NCI-H2107 treated with DMSO at 0.1 percent for 48 hours (cell line): ENCODE measurements at regions not wholly inside any gene's neighbourhood (a gene's known extent, or its start where the extent isn't known, plus 50 kb on each side); places are given as distances from the start of the nearest gene placed in this dataset.

Experiments
- DNase-seq: peaks from one replicate; lab custom pipeline; 2025; ENCODE audit not compliant: unreplicated experiment; lab: John Stamatoyannopoulos, UW

DNA sequence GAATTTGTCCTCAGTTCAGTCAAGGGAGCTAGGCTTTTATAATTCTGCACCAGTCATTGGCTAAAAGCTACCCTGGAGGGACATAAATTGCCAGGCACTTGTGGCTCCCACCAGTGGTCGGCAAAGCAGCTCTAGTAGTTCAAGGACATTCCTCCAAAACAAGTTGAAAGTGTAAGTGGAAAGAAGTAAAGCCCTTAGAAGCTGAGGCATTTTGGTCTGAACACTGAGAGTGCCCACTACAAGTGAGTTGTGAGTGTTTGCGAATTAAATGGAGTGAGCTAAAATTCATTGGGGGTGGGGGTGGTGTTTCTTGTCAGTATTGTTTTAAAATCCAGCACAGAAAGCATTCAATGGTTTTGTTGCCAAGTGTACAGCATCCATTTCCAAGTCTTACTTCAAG is 879.9 kb upstream of the CDH2 start:
- DNase-seq: no peak

DNA sequence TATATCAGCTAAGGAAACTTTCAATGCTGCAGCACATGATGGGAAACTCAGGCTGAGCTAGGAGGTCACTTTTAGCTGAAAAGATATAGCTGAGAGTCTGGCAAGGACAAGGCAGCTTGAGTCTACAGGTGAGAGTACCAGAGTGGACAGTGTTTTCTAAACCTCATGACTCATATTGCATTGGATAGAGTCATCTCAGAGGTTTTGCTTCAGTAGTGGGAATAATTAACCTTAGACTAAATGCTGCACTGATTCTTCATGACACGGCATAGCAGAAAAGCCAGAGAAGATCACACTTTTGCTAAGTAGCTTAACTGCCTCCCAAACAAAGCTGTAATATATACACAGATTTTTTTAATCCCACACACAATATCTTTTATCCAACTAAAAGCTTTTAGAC is 865.0 kb upstream of the CDH2 start:
- no peak for DNase-seq

DNA sequence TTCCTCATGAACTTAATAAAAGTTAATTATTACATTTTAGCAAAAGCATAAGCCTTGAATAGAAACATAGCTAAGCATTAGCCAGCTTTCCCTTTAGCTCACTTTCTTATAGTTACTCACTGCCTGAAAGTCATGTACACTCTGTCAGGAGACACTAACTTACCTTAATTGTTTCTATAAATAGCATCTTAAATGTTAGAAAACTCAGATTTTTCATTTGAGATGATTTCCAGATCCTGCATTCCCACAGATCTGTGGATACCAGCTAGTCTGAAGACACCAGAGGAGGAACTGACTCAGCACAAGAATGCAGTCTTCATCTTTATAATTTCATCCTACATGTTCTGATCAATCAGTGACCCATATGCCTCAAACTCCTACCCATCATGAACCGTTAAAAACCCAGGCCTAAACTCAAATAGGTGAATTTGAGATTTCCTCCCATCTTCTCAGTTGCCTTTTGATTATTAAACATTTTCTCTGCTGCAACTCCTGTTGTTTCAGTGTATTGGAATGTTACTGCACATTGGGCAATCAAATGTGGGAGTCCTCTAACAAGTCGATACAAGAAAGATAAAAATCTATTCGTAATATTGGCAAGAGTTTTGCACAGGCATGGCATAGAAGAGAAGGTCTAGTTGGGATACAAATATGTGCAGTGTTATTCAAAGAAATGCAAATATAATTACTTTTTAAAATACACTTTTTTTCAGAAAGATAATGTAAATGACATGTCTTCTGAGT is 857.4 kb upstream of the CDH2 start:
- no peak for DNase-seq

DNA sequence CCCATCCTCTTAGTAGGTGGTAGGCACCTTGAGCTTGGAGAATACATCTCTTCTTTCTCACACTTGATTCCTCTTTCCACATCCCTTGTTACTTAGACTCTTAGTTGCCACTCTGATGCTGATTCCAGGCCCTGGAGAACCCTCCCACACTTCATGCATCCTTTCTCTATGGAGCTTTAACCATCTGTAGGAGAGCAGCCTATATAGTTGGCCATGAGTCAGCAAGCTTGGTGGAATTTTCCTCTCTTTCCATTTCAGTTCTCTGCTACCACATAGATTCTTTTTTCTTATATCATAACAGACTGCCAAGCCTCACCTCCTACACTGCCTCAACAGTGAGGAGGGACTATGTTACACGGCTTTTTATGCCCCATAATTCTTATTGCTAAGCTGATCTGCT is 851.6 kb upstream of the CDH2 start:
- no peak for DNase-seq

DNA sequence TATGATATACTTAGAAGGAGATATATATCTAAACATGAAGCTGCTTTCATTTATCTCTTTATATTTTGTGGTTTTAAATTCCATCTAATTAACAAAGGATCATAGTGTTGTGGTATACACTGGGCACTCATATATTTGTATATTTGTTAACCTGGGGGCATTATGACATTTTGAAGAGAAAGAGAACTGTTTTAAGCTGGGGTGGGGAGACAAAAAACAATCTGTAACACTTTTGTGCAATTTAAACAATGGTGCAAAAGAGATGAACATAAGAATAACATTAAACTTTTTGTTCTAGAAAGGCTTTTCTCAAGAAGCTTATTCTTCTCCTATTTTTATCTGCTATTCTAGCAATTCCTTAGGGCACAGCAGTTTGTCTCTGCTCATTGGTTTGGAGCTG is 842.0 kb upstream of the CDH2 start:
- DNase-seq: no peak

DNA sequence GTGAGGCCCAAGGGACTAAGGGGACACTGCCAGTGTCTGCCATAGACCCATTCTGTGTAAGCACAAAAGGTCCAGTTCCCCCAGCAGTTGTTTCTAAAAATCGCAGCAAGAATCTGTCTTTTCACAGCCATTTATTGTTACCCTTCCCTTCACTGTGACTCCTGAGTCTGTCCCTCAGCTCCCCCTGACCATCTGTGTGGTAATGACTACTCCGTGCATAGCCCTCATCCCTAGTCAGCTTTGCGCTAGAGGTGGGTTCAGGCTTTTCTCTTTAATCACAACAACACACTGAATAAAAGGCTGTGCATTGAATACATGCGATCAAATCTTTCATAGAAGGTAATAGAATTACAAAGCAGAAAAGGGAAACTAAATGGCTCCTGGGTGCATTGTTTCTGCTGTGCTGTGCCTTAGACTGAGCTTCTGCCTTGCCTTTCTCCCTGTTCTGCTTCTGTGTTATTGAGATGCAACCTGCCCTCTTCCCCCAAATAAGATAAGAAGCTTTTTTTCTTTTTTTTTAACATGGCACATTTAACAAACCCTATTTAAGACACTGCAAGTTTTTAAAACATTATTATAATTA is 836.0 kb upstream of the CDH2 start:
- no peak for DNase-seq

DNA sequence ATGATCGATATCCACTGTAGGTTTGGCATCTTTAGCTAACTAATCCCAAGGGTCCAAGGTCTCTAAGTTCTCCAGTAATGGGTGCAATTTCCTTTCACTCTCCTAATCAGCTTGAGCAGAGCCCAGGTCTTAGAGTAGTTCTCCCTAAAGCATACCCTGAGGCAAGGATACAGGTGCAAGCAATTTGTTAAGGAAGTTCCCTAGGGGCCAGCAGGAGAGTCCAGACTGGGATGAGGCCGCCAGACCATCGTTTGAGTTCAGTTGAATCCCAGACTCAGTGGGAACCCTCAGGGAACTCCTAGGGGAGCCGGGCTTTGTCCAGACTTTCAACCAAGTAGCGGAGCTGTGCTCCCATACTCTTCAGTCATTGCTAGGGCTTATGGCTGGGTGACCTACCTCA is 835.4 kb upstream of the CDH2 start:
- DNase-seq: no peak

DNA sequence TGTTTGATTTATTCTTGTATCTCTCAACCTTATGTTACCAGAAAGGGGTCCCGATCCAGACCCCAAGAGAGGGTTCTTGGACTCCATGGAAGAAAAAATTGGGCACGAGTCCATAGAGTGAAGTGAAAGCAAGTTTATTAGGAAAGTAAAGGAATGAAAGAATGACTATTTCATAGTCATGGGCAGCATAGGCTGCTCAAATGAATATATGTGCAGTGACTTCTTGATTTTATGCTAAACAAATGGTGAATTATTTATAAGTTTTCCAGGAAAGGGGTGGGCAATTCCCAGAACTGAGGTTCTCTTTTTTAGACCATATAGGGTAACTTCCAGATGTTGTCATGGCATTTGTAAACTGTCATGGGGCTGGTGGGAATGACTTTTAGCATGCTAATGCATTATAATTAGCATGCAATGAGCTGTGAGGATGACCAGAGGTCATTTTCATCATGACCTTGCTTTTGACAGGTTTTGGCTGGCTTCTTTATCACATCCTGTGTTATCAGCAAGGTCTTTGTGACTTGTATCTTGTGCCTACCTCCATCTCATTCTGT is 832.4 kb upstream of the CDH2 start:
- no peak for DNase-seq

DNA sequence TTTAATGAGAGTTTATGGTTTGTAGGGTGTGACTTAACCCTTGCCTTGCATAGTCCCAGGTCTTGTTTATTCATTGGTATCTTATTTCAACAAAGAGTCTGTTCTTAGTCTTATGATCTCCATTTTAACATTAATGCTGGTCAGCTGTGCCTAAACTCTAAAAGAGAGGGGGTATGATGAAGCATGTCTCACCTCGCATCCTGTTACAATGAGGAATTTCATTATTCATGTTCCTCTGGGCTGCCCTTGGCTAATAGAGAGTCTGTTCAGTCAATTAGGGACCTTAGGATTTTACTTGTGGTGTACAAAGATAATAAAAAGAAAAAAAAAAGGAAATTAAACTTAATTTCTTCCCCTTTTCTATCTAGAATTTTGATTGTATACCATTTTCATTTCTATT is 831.9 kb upstream of the CDH2 start:
- DNase-seq: no peak

DNA sequence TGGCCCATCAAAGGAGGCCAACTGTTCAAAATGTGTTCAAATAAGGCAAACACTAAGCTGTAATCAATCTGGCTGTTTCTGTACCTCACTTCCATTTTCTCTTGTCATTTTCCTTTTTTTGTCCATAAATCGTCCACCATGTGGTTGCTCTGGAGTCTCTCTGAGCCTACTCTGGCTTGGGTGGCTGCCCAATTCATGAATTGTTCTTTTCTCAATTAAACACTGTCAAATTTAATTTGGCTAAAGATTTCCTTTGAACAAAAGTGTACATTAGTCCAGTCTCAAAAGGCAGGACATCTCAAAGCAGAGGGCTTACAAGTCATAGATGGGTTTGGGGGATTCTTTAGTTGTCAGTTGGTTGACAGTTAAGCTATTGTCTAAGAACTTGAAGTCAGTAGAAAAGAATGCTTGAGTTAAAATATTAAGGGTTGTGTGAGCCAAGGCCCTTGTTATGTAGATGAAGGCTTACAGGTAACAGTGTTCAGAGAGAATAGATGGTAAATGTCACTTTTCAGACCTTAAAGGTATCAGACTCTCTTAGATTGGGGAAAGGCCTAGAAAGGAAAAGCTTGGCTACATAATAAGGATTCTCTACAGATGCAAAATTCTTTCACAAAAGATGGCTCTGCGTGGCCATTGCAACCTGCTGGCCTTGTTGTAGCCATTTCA is 831.2 kb upstream of the CDH2 start:
- DNase-seq: no peak

DNA sequence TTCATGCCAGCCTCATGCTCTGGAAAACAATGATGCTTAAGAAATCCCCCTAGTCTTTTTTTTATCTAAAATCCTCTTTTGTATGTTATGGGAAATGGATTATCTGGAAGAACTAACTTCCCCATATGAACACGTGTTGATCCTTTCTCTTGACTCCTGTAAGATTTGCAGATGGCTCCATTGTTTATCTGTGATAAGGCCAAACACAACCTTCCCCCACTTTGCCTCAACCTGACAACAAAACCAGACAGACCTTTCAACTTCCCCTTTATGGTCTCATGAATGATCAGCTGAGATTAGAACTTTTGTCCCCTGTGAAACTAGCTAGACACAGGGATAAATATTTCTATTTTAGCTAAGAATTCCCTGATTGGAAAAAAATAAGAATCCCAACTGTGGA is 828.0 kb upstream of the CDH2 start:
- no peak for DNase-seq

DNA sequence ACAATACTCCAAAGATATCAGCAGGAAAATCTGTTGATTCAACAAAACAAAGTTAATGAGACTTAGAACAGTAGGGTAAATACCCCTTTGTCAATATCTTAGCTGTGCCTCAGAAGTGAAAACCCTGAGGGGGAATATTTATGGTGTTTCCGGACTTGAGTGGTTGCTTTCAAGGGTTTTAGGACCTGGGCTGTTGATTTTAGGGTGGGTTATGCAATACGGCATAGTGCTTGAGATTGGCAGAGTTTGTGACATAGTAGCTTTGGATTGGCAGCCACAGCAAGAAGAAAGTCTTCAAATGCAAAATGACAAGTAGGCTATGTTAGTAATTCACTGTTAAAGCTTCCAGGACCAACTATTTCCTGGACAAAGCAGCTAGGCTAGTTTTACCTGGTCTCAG is 826.3 kb upstream of the CDH2 start:
- DNase-seq: no peak

DNA sequence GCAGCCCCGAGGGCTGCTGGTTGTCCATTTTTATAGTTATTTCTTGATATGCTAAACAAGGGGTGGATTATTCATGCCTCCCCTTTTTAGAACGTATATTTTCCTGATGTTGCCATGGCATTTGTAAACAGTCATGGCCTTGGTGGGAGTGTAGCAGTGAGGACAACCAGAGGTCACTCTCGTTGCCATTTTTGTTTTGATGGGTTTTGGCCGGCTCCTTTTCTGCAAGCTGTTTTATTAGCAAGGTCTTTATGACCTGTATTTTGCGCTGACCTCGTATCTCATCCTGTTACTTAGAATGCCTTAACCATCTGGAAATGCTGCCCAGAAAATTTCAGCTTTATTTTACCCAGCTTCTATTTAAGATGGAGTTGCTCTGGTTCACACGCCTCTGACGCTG is 825.8 kb upstream of the CDH2 start:
- DNase-seq: no peak

DNA sequence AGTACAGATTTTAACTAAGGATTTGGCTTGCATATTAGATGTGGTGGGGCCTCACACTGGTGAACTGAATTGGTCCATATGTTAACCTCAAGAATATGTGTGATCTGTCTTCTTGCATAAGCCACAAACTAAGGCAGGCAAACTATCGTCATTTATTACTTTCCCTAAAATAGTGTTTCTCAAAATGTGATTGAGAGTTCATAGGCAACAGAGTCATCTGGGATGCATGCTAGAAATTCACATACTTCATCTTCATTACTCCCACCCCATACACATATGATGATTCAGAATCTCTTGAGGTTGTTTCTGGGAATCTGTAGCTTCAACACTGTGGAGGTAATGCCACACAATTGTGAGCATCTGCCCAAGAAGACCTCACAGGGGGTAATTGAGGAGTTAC is 822.8 kb upstream of the CDH2 start:
- DNase-seq: no peak

DNA sequence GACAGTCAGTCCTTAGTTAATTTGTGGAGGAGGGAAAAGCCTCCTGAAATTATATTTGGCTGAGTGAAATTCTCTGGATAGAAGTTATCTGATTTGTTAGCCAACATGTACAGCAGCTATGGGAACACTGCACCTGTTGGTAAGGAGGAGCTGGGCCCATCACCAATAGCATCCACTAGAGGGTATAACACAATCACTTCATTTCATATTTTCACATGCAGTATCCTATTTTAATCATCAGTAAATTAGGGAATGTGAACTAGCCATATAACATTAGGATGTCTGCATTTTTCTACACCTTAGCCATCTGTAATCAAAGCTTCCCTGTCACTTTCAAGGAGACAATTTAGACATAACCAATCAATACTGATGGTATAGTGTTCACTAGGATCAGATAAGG is 818.4 kb upstream of the CDH2 start:
- DNase-seq: no peak

DNA sequence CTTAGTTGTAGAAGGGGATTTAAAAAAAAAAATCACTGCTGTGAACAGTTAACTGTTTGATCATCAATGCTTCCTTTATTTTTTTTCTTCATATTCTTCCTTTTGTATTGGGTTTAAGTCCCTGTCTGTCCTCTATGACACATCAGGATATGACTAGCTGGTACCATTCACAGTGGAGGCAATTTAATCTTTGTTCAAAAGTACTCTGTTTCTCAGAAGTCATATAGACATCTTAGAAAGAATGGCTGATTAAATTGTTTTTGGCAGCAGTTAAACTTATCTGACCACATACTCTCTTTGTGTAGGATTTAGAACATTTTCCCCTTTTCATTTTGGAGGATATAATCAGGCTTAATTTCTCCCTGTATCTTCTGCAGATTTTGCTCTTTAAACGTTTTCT is 807.8 kb upstream of the CDH2 start:
- no peak for DNase-seq

DNA sequence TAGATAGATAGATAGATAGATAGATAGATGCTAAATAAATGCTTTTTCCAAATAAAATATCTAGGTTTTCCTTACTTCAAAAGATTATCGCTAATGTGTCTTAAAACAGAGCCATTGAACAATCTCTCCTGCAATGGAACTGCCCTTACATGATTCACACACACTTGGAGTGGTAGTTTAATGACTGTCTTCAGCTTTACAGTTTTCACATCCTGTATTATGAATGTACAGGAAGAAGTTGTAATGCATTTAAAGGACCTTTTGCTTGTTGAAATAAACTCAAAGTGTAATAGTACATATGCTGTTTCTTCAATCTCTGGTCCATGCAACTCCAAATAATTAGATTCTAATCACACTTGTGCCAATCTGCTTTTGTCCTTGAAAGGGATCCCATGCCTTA is 797.6 kb upstream of the CDH2 start:
- no peak for DNase-seq

DNA sequence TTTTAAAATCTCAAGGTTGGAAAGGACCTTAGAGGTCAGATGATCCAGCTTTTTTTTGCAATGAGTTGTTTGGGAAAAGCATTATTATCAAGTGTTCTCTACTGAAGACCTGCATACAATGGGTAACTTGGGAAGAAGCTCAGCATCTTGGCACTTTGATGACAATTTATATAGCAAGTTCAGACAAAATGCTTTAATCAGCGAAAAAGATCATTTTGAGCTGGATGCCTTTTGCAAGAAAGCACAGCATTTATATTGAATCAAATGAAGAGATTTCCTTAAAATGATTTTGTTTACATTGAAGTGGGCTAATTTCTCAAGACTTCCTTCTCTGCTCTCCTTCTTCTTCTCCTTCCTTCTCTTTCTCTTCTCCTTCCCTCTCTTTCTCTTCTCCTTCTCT is 796.4 kb upstream of the CDH2 start:
- no peak for DNase-seq

DNA sequence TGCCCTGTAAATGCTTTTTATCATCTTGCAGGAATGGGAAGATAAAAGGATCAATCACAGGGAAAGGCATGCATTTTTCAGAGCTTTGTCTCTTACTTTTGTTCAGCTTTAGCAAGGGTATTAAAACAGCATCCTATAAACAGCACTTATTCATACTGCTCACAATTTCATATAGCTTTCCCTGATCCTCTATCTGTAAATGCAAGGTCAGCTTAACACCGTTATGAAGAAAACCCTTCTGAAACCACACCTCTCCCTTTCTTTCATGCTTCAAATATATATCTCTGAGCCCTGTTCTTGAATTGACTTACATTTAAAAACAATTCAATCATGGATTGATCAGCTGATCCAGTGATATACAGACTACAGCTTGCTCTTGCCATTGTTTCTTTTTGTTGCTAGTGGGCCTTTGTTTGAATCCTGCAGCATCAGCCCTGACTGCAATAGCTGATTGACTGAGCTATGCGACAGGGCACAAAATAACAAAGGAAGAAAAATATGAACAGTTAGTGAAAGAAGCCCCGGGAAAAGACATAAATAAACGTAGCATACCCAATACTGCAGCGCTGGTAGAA is 795.5 kb upstream of the CDH2 start:
- no peak for DNase-seq

DNA sequence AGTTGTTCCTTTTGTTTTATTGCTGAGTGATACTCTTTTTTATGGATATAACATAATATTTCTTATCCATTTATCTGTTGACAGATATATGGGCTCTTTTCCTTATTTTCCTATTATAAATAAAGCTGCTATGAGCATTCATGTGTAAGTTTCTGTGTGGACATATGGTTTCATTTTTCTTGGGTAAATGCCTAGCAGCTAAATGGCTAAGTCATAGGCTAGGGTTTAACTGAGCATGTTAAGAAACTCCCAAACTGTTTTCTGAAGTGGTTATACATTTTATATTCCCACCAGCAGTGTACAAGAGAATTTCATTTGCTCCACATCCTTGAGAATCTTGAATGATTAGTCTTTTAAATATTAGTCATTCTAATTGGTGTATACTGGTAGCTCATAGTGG is 786.6 kb upstream of the CDH2 start:
- DNase-seq: no peak

DNA sequence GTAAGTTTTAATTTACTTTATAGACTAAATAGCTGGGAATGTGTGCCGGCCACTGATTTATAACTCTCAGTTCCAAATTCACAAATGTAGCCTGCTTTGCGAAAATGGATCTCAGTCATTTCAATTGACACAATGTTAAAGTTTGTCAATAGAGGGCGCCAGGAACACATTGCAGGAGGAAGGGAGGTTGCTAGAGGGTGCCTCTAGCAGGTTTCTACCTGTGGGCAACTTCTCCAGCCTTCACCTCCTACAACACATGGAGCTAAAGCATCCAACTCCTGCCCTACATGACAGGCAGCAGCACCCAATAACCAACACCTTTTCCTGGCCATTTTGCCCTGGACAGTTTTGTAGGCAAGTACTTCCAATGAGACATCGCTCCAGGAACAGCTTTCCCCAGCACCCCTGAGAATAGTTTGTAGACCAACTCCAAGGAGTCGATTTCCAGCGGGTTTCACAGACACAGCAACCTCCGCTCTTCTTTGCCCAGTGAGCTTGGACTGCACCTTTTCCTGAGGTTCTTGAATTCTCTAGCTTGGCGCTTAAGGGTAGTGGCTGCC is 784.8 kb upstream of the CDH2 start:
- DNase-seq: peak; percentile 10

DNA sequence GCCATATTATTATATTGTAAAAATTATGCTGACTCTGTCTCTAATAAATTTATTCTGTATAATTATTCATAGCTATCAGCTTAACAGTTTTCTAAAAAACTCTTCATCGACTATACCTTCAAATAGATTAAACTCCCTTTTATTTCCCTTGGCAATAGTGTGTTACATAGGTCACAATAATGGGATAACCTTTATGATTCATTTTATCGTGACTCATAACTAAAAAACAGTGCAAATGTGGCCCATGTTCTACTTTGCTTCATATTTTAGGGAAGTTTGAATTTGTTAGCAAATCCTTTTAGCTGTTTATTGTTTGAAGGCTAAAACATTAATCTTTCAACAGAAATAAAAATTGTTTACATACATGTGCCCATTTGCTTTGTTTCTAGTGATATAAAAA is 783.2 kb upstream of the CDH2 start:
- DNase-seq: no peak
